HepG2 (cell line): ENCODE measurements at regions not wholly inside any gene's neighbourhood (a gene's known extent, or its start where the extent isn't known, plus 50 kb on each side); places are given as distances from the start of the nearest gene placed in this dataset.

Experiments used
- ATAC-seq: fragments of 200-7000 bp; cut with Tn5 transposase; 3 replicates; pipeline ENCODE4 v1.9.1; 2020; ENCODE audit warnings: mild to moderate bottlenecking, moderate library complexity
- BruUV-seq: library from RNA; stranded (reverse); fragments of 400-500 nt; replicated peaks from 2 replicates; lab custom pipeline; 2021; lab: Mats Ljungman, UMichigan
- CTCF ChIA-PET: fragments of 300-600 bp; formaldehyde crosslinking; extraction: SDS; loops from one replicate; lab custom pipeline; 2021; ENCODE audit warnings: low total read pairs, inconsistent platforms, low intra/inter-chr PET ratio; lab: Yijun Ruan, JAX
- POLR2A ChIA-PET: fragments of 350-600 bp; sonication (Branson Sonifier 250); formaldehyde crosslinking; loops from one replicate; lab custom pipeline; 2020; ENCODE audit warnings: antibody characterized with exemption, inconsistent platforms; lab: Yijun Ruan, JAX
- DNase-seq: peaks from one replicate; pipeline ENCODE4 v3.0.0-alpha.2; 2015; ENCODE audit warnings: low spot score
- FAIRE-seq: peaks from 3 replicates; lab custom pipeline; 2011; peaks lifted over from hg19 to GRCh38; lab: Jason Lieb, UNC
- H2AFZ ChIP-seq: one replicate; pipeline ENCODE4 v1.6.1; 2011; ENCODE audit warnings: low read length, inconsistent platforms
- H3K27ac ChIP-seq: fragments of 300-600 bp; 3 replicates; pipeline ENCODE4 v1.8.0; 2011; ENCODE audit warnings: mixed run types, mild to moderate bottlenecking, mixed read lengths, low read length, inconsistent platforms; ENCODE audit not compliant: insufficient read depth; ENCODE audit errors: extremely low read length
- H3K27me3 ChIP-seq, 2 experiments: fragments of 200-600 bp in 1 of 2; 2 replicates in 1 of 2; 3 replicates in 1 of 2; pipeline versions ENCODE4 v1.6.0 to v1.8.0; 2011; ENCODE audit warnings: low read length in 2 of 2, mild to moderate bottlenecking in 2 of 2, moderate library complexity in 2 of 2, inconsistent platforms in 1 of 2; ENCODE audit not compliant: insufficient read depth in 2 of 2, control insufficient read depth in 1 of 2
- H3K36me3 ChIP-seq, 2 experiments: fragments of 200-600 bp in 1 of 2; replicated peaks in 1 of 2; 2 replicates in 1 of 2; 3 replicates in 1 of 2; pipeline versions ENCODE4 v1.5.1 to v1.8.0; 2011; ENCODE audit warnings: low read length in 2 of 2, inconsistent platforms in 1 of 2; ENCODE audit not compliant: insufficient read depth in 2 of 2, control insufficient read depth in 1 of 2
- H3K4me1 ChIP-seq: 2 replicates; pipeline ENCODE4 v1.5.1; 2012; ENCODE audit warnings: low read length, inconsistent platforms; ENCODE audit not compliant: insufficient read depth
- H3K4me2 ChIP-seq: 2 replicates; pipeline ENCODE4 v1.6.0; 2011; ENCODE audit warnings: low read depth, low read length, inconsistent platforms
- H3K4me3 ChIP-seq, 3 experiments: fragments of 200-600 bp in 1 of 3; sonication (generic), shearing (Covaris generic) in 1 of 3; replicated peaks in 1 of 3; 2 replicates each; pipeline ENCODE4 v1.5.1; 2011 to 2016; ENCODE audit warnings: low read length in 3 of 3, inconsistent platforms in 2 of 3, low read depth in 2 of 3, mild to moderate bottlenecking in 2 of 3, control low read depth in 1 of 3, mixed read lengths in 1 of 3; ENCODE audit not compliant: insufficient read depth in 1 of 3
- H3K79me2 ChIP-seq: one replicate; pipeline ENCODE4 v1.6.1; 2011; ENCODE audit warnings: low read length, inconsistent platforms; ENCODE audit not compliant: insufficient read depth
- H3K9ac ChIP-seq: 2 replicates; pipeline ENCODE4 v1.6.0; 2011; ENCODE audit warnings: mild to moderate bottlenecking, low read depth, low read length, inconsistent platforms; ENCODE audit not compliant: insufficient read depth
- H3K9me3 ChIP-seq: 2 replicates; pipeline ENCODE4 v1.5.1; 2012; ENCODE audit warnings: mild to moderate bottlenecking, low read length
- H4K20me1 ChIP-seq: 2 replicates; pipeline ENCODE4 v1.6.0; 2011; ENCODE audit warnings: inconsistent platforms, mild to moderate bottlenecking, low read length, moderate library complexity; ENCODE audit not compliant: insufficient read depth
- ATRX ChIP-seq: sonication (generic); formaldehyde crosslinking; IDR thresholded peaks from 2 replicates; pipeline ENCODE4 v1.4.0; 2020; ENCODE audit warnings: missing genetic modification reagents, borderline replicate concordance
- ELF4 ChIP-seq: sonication (generic); formaldehyde crosslinking; IDR thresholded peaks from 2 replicates; pipeline ENCODE4 v1.5.0; 2020; ENCODE audit warnings: missing genetic modification reagents, mild to moderate bottlenecking, moderate library complexity, borderline replicate concordance
- GMEB2 ChIP-seq: IDR thresholded peaks from 2 replicates; pipeline ENCODE4 v1.6.1; 2016; ENCODE audit warnings: missing biosample characterization, missing genetic modification reagents, low read depth
- MAZ ChIP-seq, 2 experiments: sonication (generic) in 1 of 2; formaldehyde crosslinking in 1 of 2; IDR thresholded peaks; 2 replicates each; pipeline versions ENCODE4 v1.5.0 to v1.6.1; 2012 to 2020; ENCODE audit warnings: low read depth in 2 of 2, mild to moderate bottlenecking in 2 of 2, borderline replicate concordance in 1 of 2, improper control_type of control experiment in 1 of 2, low read length in 1 of 2, missing genetic modification reagents in 1 of 2, moderate library complexity in 1 of 2
- MEIS1 ChIP-seq: sonication (generic); formaldehyde crosslinking; IDR thresholded peaks from 2 replicates; pipeline ENCODE4 v1.9.0; 2021; ENCODE audit warnings: mild to moderate bottlenecking, missing genetic modification reagents, moderate library complexity, borderline replicate concordance
- MLXIP ChIP-seq: sonication (generic); formaldehyde crosslinking; IDR thresholded peaks from 2 replicates; pipeline ENCODE4 v1.9.0; 2021; ENCODE audit warnings: missing genetic modification reagents, borderline replicate concordance
- NCOA2 ChIP-seq: sonication (generic); formaldehyde crosslinking; IDR thresholded peaks from 2 replicates; pipeline ENCODE4 v1.8.0; 2022; ENCODE audit warnings: inconsistent platforms
- NCOA5 ChIP-seq: sonication (generic); formaldehyde crosslinking; IDR thresholded peaks from 2 replicates; pipeline ENCODE4 v1.4.0; 2020; ENCODE audit warnings: missing genetic modification reagents
- PAX8 ChIP-seq: sonication (generic); formaldehyde crosslinking; IDR thresholded peaks from 2 replicates; pipeline ENCODE4 v1.8.0; 2022; ENCODE audit warnings: mild to moderate bottlenecking, missing genetic modification reagents, borderline replicate concordance
- SOX5 ChIP-seq: IDR thresholded peaks from 2 replicates; pipeline ENCODE4 v1.6.1; 2016; ENCODE audit warnings: borderline replicate concordance
- SRSF4 ChIP-seq: fragments of 200-400 bp; formaldehyde crosslinking; IDR thresholded peaks from one replicate; pipeline ENCODE4 v1.6.1; 2018; ENCODE audit warnings: mild to moderate bottlenecking, low read depth, low read length, moderate library complexity; ENCODE audit not compliant: poor library complexity, severe bottlenecking
- ZFP37 ChIP-seq: sonication (generic); formaldehyde crosslinking; IDR thresholded peaks from 2 replicates; pipeline ENCODE4 v1.4.0; 2020; ENCODE audit warnings: missing genetic modification reagents, borderline replicate concordance
- ZNF501 ChIP-seq: sonication (generic); formaldehyde crosslinking; IDR thresholded peaks from 2 replicates; pipeline ENCODE4 v1.5.1; 2020; ENCODE audit warnings: mild to moderate bottlenecking, moderate library complexity, missing genetic modification reagents
- ZNF598 ChIP-seq: sonication (generic); formaldehyde crosslinking; IDR thresholded peaks from 2 replicates; pipeline ENCODE4 v1.5.1; 2020; ENCODE audit warnings: mild to moderate bottlenecking, missing genetic modification reagents, borderline replicate concordance
- ZNF660 ChIP-seq: sonication (generic); formaldehyde crosslinking; IDR thresholded peaks from 2 replicates; pipeline ENCODE4 v1.5.1; 2020; ENCODE audit warnings: mild to moderate bottlenecking, low read depth, missing genetic modification reagents, borderline replicate concordance
- ZNF83 ChIP-seq: sonication (generic); formaldehyde crosslinking; IDR thresholded peaks from 2 replicates; pipeline ENCODE4 v1.4.0; 2020; ENCODE audit warnings: missing genetic modification reagents, mild to moderate bottlenecking, borderline replicate concordance
- WGBS: methylation state at CpG from one replicate; pipeline ENCODE4 v1.1.6; 2017; ENCODE audit warnings: low lambda C conversion rate; 5-methylcytosine and 5-hydroxymethylcytosine counted together
- in situ Hi-C: cut with HindIII; loops from 2 replicates; pipeline ENCODE4 v1.10.0; 2017; ENCODE audit warnings: low pct_unique_long_range_greater_than_20kb; ENCODE audit not compliant: extremely low pct_ligation_motif_present
- intact Hi-C: fragments of 100-400 bp; cut with micrococcal nuclease; formaldehyde crosslinking; loops from one replicate; pipeline ENCODE4 v1.10.0; 2022; ENCODE audit not compliant: unreplicated experiment
- TF ChIP-seq, protein P1 (sequence below): IDR thresholded peaks from 2 replicates; pipeline ENCODE4 v1.6.1; 2016

GRCh38 chr13:83667606-83668005, 214.7 kb downstream of the SLITRK1 start:
- BruUV-seq = no TSS peak
- Histone ChIP-seq H2AFZ (no peak overlapping the region), H3K4me1 (no peaks in the 10 kb centered on the region), H4K20me1 (no peaks in the 10 kb centered on the region), H3K9me3 (peaks cover 72% of the 10 kb centered on the region)
- no peak for DNase-seq
- TF ChIP-seq ZNF660 (CRISPR knock-in tag) (no peak), MEIS1 (CRISPR knock-in tag) (no peak), GMEB2 (CRISPR knock-in tag) (no peak), MLXIP (CRISPR knock-in tag) (no peak), NCOA5 (CRISPR knock-in tag) (no peak), SRSF4 (no peak), MAZ (IDR thresholded peaks at IDR 0.05; ENCODE audit: borderline replicate concordance, low read depth, low read length) (no peak), MAZ (CRISPR knock-in tag; IDR thresholded peaks at IDR 0.05; ENCODE audit: low read depth) (no peak), ZNF598 (CRISPR knock-in tag) (no peak), ZNF83 (CRISPR knock-in tag) (no peak), NCOA2 (CRISPR knock-in tag) (no peak), ZFP37 (CRISPR knock-in tag) (no peak), ZNF501 (CRISPR knock-in tag) (no peak), SOX5 (no peak), PAX8 (no peak), ELF4 (CRISPR knock-in tag) (no peak), ATRX (CRISPR knock-in tag) (no peak)
- TF ChIP-seq, protein P1, sequence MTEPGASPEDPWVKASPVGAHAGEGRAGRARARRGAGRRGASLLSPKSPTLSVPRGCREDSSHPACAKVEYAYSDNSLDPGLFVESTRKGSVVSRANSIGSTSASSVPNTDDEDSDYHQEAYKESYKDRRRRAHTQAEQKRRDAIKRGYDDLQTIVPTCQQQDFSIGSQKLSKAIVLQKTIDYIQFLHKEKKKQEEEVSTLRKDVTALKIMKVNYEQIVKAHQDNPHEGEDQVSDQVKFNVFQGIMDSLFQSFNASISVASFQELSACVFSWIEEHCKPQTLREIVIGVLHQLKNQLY (CRISPR knock-in tag) = no peak
- TF ChIP-seq, all 625 proteins: peak for 0
- WGBS = 44% methylated on average over 2 of the region's 2 CpGs
- Histone ChIP-seq H3K27ac (no peak overlapping the region), H3K79me2 (no peaks in the 10 kb centered on the region), H3K9ac (no peak overlapping the region), H3K27me3 (no peaks in the 10 kb centered on the region), H3K4me3 (no peak overlapping the region), H3K36me3 (no peaks in the 10 kb centered on the region), H3K4me2 (no peak overlapping the region)
- intact Hi-C loops = no loop called here
- ChIA-PET POLR2A (no interaction called here), CTCF (no interaction called here)
- FAIRE-seq (no peak), ATAC-seq (no peak)
- in situ Hi-C loops = no loop called here
